Gastroesophageal sphincter (tissue), 3 donors: ENCODE measurements at regions not wholly inside any gene's neighbourhood (a gene's known extent, or its start where the extent isn't known, plus 50 kb on each side); places are given as distances from the start of the nearest gene placed in this dataset.

Source experiments
- CTCF ChIP-seq, 4 experiments: fragments of 200-600 bp in 2 of 4; fragments of 450-650 bp in 2 of 4; sonication (generic) in 1 of 4; IDR thresholded peaks; one replicate each; pipeline ENCODE4 v1.5.1; 2017 to 2019; ENCODE audit warnings: antibody characterized with exemption in 4 of 4, mild to moderate bottlenecking in 2 of 4, moderate library complexity in 2 of 4
- POLR2A ChIP-seq, 2 donors: fragments of 450-650 bp; IDR thresholded peaks; one replicate each; pipeline ENCODE4 v1.6.1; 2017; ENCODE audit warnings: antibody characterized with exemption in 2 of 2, mild to moderate bottlenecking in 2 of 2, moderate library complexity in 1 of 2
- POLR2AphosphoS5 ChIP-seq: sonication (generic); formaldehyde crosslinking; IDR thresholded peaks from one replicate; pipeline ENCODE4 v1.6.1; 2017; ENCODE audit warnings: antibody characterized with exemption

GRCh38 chr5:142498298-142498697 is 173.5 kb upstream of the SPRY4 start:
- TF ChIP-seq CTCF (IDR thresholded peaks at IDR 0.05) (no peak), POLR2A (IDR thresholded peaks at IDR 0.05) (no peak), POLR2AphosphoS5 (no peak)
